PC-3 (cell line): ENCODE measurements at regions not wholly inside any gene's neighbourhood (a gene's known extent, or its start where the extent isn't known, plus 50 kb on each side); places are given as distances from the start of the nearest gene placed in this dataset.

Source experiments
- ATAC-seq: fragments of 200-7000 bp; cut with Tn5 transposase; 2 replicates; pipeline ENCODE4 v1.9.1; 2020; ENCODE audit warnings: mild to moderate bottlenecking, moderate library complexity
- BruUV-seq: library from RNA; stranded (reverse); fragments of 400-500 nt; replicated peaks from 2 replicates; lab custom pipeline; 2021; lab: Mats Ljungman, UMichigan
- CTCF ChIA-PET: fragments of 300-600 bp; sonication (Branson Sonifier 250); formaldehyde crosslinking; loops from one replicate; lab custom pipeline; 2022; ENCODE audit warnings: antibody characterized with exemption; lab: Charles Lee
- POLR2A ChIA-PET: fragments of 300-600 bp; sonication (Branson Sonifier 250); formaldehyde crosslinking; loops from one replicate; lab custom pipeline; 2022; ENCODE audit warnings: antibody characterized with exemption; ENCODE audit not compliant: unreplicated experiment; lab: Charles Lee
- DNase-seq: peaks from one replicate; pipeline ENCODE4 v3.0.0-alpha.2; 2015
- H2AFZ ChIP-seq: fragments of 300-600 bp; sonication (generic); 2 replicates; pipeline ENCODE4 v1.6.0; 2016; ENCODE audit warnings: antibody characterized with exemption, low read length
- H3F3A ChIP-seq: fragments of 300-600 bp; sonication (generic); one replicate; pipeline ENCODE4 v1.6.0; 2017; ENCODE audit warnings: antibody characterized with exemption, low read length, control low read depth, mild to moderate bottlenecking; ENCODE audit not compliant: unreplicated experiment
- H3K27ac ChIP-seq: fragments of 300-600 bp; sonication (generic); 2 replicates; pipeline ENCODE4 v1.5.1; 2016; ENCODE audit warnings: mild to moderate bottlenecking, low read length
- H3K27me3 ChIP-seq: fragments of 300-600 bp; sonication (generic); 2 replicates; pipeline ENCODE4 v1.6.1; 2016; ENCODE audit warnings: low read length, mixed read lengths
- H3K36me3 ChIP-seq: fragments of 300-600 bp; sonication (generic); 2 replicates; pipeline ENCODE4 v1.6.1; 2016; ENCODE audit warnings: low read depth, mixed run types, low read length, mixed read lengths
- H3K4me1 ChIP-seq: fragments of 300-600 bp; sonication (generic); 2 replicates; pipeline ENCODE4 v1.5.1; 2016; ENCODE audit warnings: low read length; ENCODE audit not compliant: insufficient read depth
- H3K4me2 ChIP-seq: fragments of 300-600 bp; sonication (generic); 2 replicates; pipeline ENCODE4 v1.6.0; 2016; ENCODE audit warnings: low read length
- H3K4me3 ChIP-seq: fragments of 300-600 bp; sonication (generic); 2 replicates; pipeline ENCODE4 v1.5.1; 2016; ENCODE audit warnings: mild to moderate bottlenecking, low read length, mixed read lengths
- H3K79me2 ChIP-seq: fragments of 300-600 bp; sonication (generic); 2 replicates; pipeline ENCODE4 v1.6.1; 2017; ENCODE audit warnings: low read length, mixed read lengths
- H3K9ac ChIP-seq: fragments of 300-600 bp; sonication (generic); 2 replicates; pipeline ENCODE4 v1.6.0; 2016; ENCODE audit warnings: mild to moderate bottlenecking, low read length
- H3K9me2 ChIP-seq: fragments of 300-600 bp; sonication (generic); replicated peaks from 2 replicates; pipeline ENCODE4 v1.6.1; 2016; ENCODE audit warnings: mixed run types, low read length, mixed read lengths
- H3K9me3 ChIP-seq: fragments of 300-600 bp; sonication (generic); 2 replicates; pipeline ENCODE4 v1.6.1; 2016; ENCODE audit warnings: low read length, mixed read lengths
- H4K20me1 ChIP-seq: fragments of 300-600 bp; sonication (generic); 2 replicates; pipeline ENCODE4 v1.6.1; 2016; ENCODE audit warnings: low read length, mixed read lengths
- EZH2 ChIP-seq: fragments of 300-600 bp; sonication (generic); IDR thresholded peaks from one replicate; pipeline ENCODE4 v1.6.1; 2017; ENCODE audit warnings: antibody characterized with exemption, mild to moderate bottlenecking, low read length; ENCODE audit not compliant: unreplicated experiment
- EZH2phosphoT487 ChIP-seq: fragments of 300-600 bp; sonication (generic); IDR thresholded peaks from 2 replicates; pipeline ENCODE4 v1.6.1; 2018; ENCODE audit warnings: mild to moderate bottlenecking, antibody characterized with exemption, low read length, borderline replicate concordance
- intact Hi-C: fragments of 100-400 bp; cut with micrococcal nuclease; formaldehyde crosslinking; loops from 2 replicates; pipeline ENCODE4 v1.9.0; 2023
- TF ChIP-seq, protein P1 (sequence below): fragments of 300-600 bp; sonication (generic); conservative IDR thresholded peaks from 2 replicates; pipeline ENCODE4 v1.5.1; 2017; ENCODE audit warnings: antibody characterized with exemption, low read depth, mild to moderate bottlenecking, low read length

DNA sequence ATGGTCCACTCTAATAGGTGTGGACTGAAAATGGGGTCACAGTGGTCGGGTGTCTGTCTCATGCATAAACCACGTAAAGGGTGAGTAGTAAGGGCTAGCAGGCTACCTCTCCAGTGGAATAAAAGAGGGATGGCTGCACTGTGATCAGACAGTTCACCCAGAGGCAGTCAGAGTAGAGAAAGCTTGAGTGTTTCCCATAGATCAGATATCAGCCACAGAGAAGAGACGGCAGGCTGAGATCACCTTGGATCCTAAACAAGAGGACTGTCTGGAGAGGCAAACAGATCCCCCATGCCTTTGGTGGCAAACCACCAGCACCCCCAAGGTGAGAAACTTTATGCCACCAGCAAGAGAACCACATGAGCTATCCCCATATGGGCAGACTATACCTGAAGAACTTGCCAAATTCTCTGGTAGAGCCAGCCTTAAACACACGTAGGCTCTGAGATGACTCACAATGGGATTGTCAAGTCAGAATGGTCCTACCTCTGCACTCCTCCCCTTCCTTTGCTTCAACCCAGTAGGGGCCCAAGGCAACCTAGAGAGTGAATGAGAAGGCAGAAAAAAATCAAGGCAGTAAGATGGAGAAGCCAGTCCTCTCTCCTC is 205.2 kb upstream of the MAP3K1 start:
- no peak overlapping the region for H2AFZ ChIP-seq
- no peaks in the 10 kb centered on the region for H3K27me3 ChIP-seq
- H4K20me1 ChIP-seq: no peaks in the 10 kb centered on the region
- H3K9ac ChIP-seq: no peak overlapping the region
- POLR2A ChIA-PET: no interaction called here
- ATAC-seq: no peak
- peak; percentile 25 for DNase-seq
- no peak overlapping the region for H3K4me3 ChIP-seq
- H3K27ac ChIP-seq: no peak overlapping the region
- intact Hi-C loops: no loop called here
- TF ChIP-seq EZH2phosphoT487 (no peak), EZH2 (no peak)
- TF ChIP-seq, protein P1, sequence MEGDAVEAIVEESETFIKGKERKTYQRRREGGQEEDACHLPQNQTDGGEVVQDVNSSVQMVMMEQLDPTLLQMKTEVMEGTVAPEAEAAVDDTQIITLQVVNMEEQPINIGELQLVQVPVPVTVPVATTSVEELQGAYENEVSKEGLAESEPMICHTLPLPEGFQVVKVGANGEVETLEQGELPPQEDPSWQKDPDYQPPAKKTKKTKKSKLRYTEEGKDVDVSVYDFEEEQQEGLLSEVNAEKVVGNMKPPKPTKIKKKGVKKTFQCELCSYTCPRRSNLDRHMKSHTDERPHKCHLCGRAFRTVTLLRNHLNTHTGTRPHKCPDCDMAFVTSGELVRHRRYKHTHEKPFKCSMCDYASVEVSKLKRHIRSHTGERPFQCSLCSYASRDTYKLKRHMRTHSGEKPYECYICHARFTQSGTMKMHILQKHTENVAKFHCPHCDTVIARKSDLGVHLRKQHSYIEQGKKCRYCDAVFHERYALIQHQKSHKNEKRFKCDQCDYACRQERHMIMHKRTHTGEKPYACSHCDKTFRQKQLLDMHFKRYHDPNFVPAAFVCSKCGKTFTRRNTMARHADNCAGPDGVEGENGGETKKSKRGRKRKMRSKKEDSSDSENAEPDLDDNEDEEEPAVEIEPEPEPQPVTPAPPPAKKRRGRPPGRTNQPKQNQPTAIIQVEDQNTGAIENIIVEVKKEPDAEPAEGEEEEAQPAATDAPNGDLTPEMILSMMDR: no peak
- no peaks in the 10 kb centered on the region for H3K36me3 ChIP-seq
- CTCF ChIA-PET: no interaction called here
- BruUV-seq: no TSS peak
- no peak overlapping the region for H3K4me2 ChIP-seq
- H3K9me2 ChIP-seq: no peaks in the 10 kb centered on the region
- no peaks in the 10 kb centered on the region for H3K9me3 ChIP-seq
- no peaks in the 10 kb centered on the region for H3K4me1 ChIP-seq
- no peaks in the 10 kb centered on the region for H3K79me2 ChIP-seq
- H3F3A ChIP-seq: no peaks in the 10 kb centered on the region

DNA sequence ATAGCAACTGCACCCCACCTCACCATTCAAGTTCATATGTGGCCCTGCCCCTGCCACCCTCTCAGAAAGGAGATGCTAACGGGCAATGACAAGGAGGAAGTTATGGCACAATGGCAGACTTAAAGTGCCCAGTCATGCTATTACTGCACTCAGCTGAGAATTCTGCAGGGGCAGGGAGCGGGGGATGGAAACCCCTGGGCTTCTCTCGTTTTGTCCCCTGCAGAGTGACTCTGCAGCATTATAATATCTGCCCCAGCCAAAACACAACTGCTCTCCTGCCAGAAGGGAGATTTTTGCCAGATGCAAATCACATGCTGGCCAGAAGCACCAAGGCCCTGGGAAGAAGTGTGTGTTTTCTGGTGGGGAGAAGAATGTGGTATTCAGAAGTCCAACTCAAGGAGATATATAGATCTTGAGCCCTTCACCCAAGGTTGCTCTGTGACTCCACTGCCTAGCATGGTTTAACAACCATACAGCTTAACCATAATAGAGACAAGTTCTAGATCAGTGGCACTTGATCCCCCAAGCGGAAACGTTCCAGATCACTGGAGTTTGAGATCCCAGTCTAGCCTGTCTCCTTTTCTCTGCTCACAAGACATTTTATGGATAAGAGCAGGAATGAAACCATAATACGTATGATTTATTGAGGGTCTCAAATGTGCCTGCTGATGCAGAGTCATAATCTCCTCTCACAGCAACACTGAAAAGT is 207.0 kb upstream of the MAP3K1 start:
- ATAC-seq (no peak), DNase-seq (no peak)
- H3K79me2 ChIP-seq: no peaks in the 10 kb centered on the region
- H3K9me2 ChIP-seq: no peaks in the 10 kb centered on the region
- no peaks in the 10 kb centered on the region for H3F3A ChIP-seq
- no peaks in the 10 kb centered on the region for H4K20me1 ChIP-seq
- intact Hi-C loops: no loop called here
- no peaks in the 10 kb centered on the region for H3K9me3 ChIP-seq
- no peaks in the 10 kb centered on the region for H3K4me1 ChIP-seq
- no peak overlapping the region for H2AFZ ChIP-seq
- no peak overlapping the region for H3K4me2 ChIP-seq
- H3K4me3 ChIP-seq: no peak overlapping the region
- TF ChIP-seq EZH2 (no peak), EZH2phosphoT487 (no peak)
- TF ChIP-seq, protein P1: no peak
- no peak overlapping the region for H3K27ac ChIP-seq
- ChIA-PET CTCF (interaction anchor here (0.6 kb wide), 1 partner anchor 672 kb away, joined by 7 read pairs; no protein-coding TSS in a partner anchor), POLR2A (no interaction called here)
- no peaks in the 10 kb centered on the region for H3K27me3 ChIP-seq
- BruUV-seq: no TSS peak
- H3K36me3 ChIP-seq: no peaks in the 10 kb centered on the region
- H3K9ac ChIP-seq: no peak overlapping the region

DNA sequence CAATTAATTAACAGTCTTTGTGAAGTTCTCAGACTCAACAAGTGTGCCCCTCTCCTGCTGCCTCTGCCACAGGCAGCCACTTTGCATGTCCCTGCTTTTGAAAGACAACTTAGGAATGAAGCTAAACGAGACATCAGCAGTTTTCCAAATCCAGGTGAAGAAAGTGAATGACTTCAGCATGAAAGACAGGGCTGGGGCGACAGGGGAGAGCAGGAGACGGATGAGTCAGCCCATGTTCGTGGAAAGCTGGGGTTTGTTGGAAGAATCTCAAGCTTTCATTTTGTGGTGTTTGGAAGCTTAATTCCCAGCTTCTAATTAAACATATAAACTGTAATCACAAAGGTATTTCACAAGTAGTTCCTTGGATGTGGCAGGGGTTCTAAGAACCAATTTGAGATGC is 207.8 kb upstream of the MAP3K1 start:
- no peaks in the 10 kb centered on the region for H3K36me3 ChIP-seq
- ChIA-PET POLR2A (no interaction called here), CTCF (interaction anchor here (0.6 kb wide), 2 partner anchors 362 to 671 kb away, joined by 7 to 8 read pairs; no protein-coding TSS in a partner anchor)
- intact Hi-C loops: no loop called here
- no peaks in the 10 kb centered on the region for H4K20me1 ChIP-seq
- H3K4me1 ChIP-seq: no peaks in the 10 kb centered on the region
- DNase-seq (no peak), ATAC-seq (no peak)
- H3K4me3 ChIP-seq: no peak overlapping the region
- H3F3A ChIP-seq: no peaks in the 10 kb centered on the region
- H3K9me3 ChIP-seq: no peaks in the 10 kb centered on the region
- no peak overlapping the region for H3K27ac ChIP-seq
- no peaks in the 10 kb centered on the region for H3K79me2 ChIP-seq
- H2AFZ ChIP-seq: no peak overlapping the region
- TF ChIP-seq EZH2phosphoT487 (no peak), EZH2 (no peak)
- TF ChIP-seq, protein P1: no peak
- no peaks in the 10 kb centered on the region for H3K27me3 ChIP-seq
- BruUV-seq: no TSS peak
- no peaks in the 10 kb centered on the region for H3K9me2 ChIP-seq
- no peak overlapping the region for H3K9ac ChIP-seq
- H3K4me2 ChIP-seq: no peak overlapping the region
